AG04449 (cell line): ENCODE measurements at regions not wholly inside any gene's neighbourhood (a gene's known extent, or its start where the extent isn't known, plus 50 kb on each side); places are given as distances from the start of the nearest gene placed in this dataset.

ENCODE experiments used
- CTCF ChIA-PET: fragments of 350-600 bp; formaldehyde crosslinking; extraction: SDS; loops from one replicate; lab custom pipeline; 2021; ENCODE audit warnings: antibody characterized with exemption; lab: Yijun Ruan, JAX
- POLR2A ChIA-PET: fragments of 400-600, 350-600 bp; formaldehyde crosslinking; extraction: SDS; loops from one replicate; lab custom pipeline; 2020; ENCODE audit warnings: antibody characterized with exemption, inconsistent platforms; lab: Yijun Ruan, JAX
- DNase-seq: peaks from one replicate; pipeline ENCODE4 v3.0.0-alpha.2; 2010; ENCODE audit warnings: low read depth, low spot score
- H3K4me3 ChIP-seq: 2 replicates; pipeline ENCODE4 v1.5.1; 2011; ENCODE audit warnings: low read depth, mild to moderate bottlenecking, control low read depth, low read length
- CTCF ChIP-seq: IDR thresholded peaks from one replicate; pipeline ENCODE4 v1.5.1; 2011; ENCODE audit warnings: mild to moderate bottlenecking, moderate library complexity, low read length, control low read depth, inconsistent platforms; ENCODE audit not compliant: insufficient read depth; ENCODE audit errors: missing control alignments

- no peak for TF ChIP-seq CTCF
- ChIA-PET POLR2A (no interaction called here), CTCF (no interaction called here)
- H3K4me3 ChIP-seq = no peak overlapping the region
- DNase-seq = no peak
Observed at GRCh38 chr12:19010087-19010486, 119.4 kb upstream of the PLEKHA5 start.

GRCh38 chr12:19010726-19011125 is 118.8 kb upstream of the PLEKHA5 start:
- ChIA-PET POLR2A (no interaction called here), CTCF (interaction anchor here (0.6 kb wide), 1 partner anchor 117 kb away, joined by 3 read pairs; no protein-coding TSS in a partner anchor)
- DNase-seq = no peak
- H3K4me3 ChIP-seq = no peak overlapping the region
- TF ChIP-seq CTCF = no peak

GRCh38 chr12:19012965-19013364 is 116.6 kb upstream of the PLEKHA5 start:
- no peak overlapping the region for H3K4me3 ChIP-seq
- ChIA-PET POLR2A (no interaction called here), CTCF (interaction anchor here (1.6 kb wide), 1 partner anchor 12 kb away, joined by 3 read pairs; no protein-coding TSS in a partner anchor)
- no peak for TF ChIP-seq CTCF
- DNase-seq = no peak

GRCh38 chr12:19014240-19014639 is 115.3 kb upstream of the PLEKHA5 start:
- POLR2A ChIA-PET = no interaction called here
- no peak for TF ChIP-seq CTCF
- DNase-seq = no peak
- CTCF ChIA-PET = interaction anchor here (1.6 kb wide), 1 partner anchor 11 kb away, joined by 3 read pairs; no protein-coding TSS in a partner anchor
- H3K4me3 ChIP-seq = no peak overlapping the region

GRCh38 chr12:19015285-19015684 is 114.2 kb upstream of the PLEKHA5 start:
- TF ChIP-seq CTCF = no peak
- no peak overlapping the region for H3K4me3 ChIP-seq
- ChIA-PET CTCF (no interaction called here), POLR2A (no interaction called here)
- no peak for DNase-seq

- CTCF ChIA-PET = no interaction called here
Observed at GRCh38 chr12:19018302-19018970, 111.1 kb upstream of the PLEKHA5 start.

More at GRCh38 chr12:19018302-19018970, 111.1 kb upstream of the PLEKHA5 start:
- DNase-seq = peak; percentile 59
- no peak for TF ChIP-seq CTCF
- no peak overlapping the region for H3K4me3 ChIP-seq
- POLR2A ChIA-PET = no interaction called here
